HepG2 (cell line): ENCODE measurements at regions not wholly inside any gene's neighbourhood (a gene's known extent, or its start where the extent isn't known, plus 50 kb on each side); places are given as distances from the start of the nearest gene placed in this dataset.

Experiments used
- AKAP8 ChIP-seq: sonication (generic); formaldehyde crosslinking; IDR thresholded peaks from 2 replicates; pipeline ENCODE4 v1.5.1; 2020; ENCODE audit warnings: mild to moderate bottlenecking, missing genetic modification reagents
- ETV5 ChIP-seq: IDR thresholded peaks from 2 replicates; pipeline ENCODE4 v1.6.1; 2018; ENCODE audit warnings: missing biosample characterization, missing genetic modification reagents, inconsistent platforms, borderline replicate concordance
- GFI1 ChIP-seq: sonication (generic); formaldehyde crosslinking; IDR thresholded peaks from 2 replicates; pipeline ENCODE4 v1.5.0; 2020; ENCODE audit warnings: missing genetic modification reagents, mild to moderate bottlenecking, borderline replicate concordance
- ISX ChIP-seq: sonication (generic); formaldehyde crosslinking; conservative IDR thresholded peaks from 2 replicates; pipeline ENCODE4 v1.5.0; 2020; ENCODE audit warnings: missing genetic modification reagents
- MYNN ChIP-seq: sonication (generic); formaldehyde crosslinking; IDR thresholded peaks from 2 replicates; pipeline ENCODE4 v1.4.0; 2020; ENCODE audit warnings: mild to moderate bottlenecking, low read depth, missing genetic modification reagents
- SIN3A ChIP-seq: IDR thresholded peaks from 2 replicates; pipeline ENCODE4 v1.6.1; 2011; ENCODE audit warnings: low read depth, mild to moderate bottlenecking, control low read depth, low read length, borderline replicate concordance
- ZNF430 ChIP-seq: sonication (generic); formaldehyde crosslinking; IDR thresholded peaks from 2 replicates; pipeline ENCODE4 v1.9.0; 2021; ENCODE audit warnings: mild to moderate bottlenecking, missing genetic modification reagents
- ZNF652 ChIP-seq: IDR thresholded peaks from 2 replicates; pipeline ENCODE4 v1.6.1; 2016; ENCODE audit warnings: low read depth, borderline replicate concordance
- TF ChIP-seq, protein P1 (sequence below): sonication (generic); formaldehyde crosslinking; IDR thresholded peaks from 2 replicates; pipeline ENCODE4 v1.4.0; 2020; ENCODE audit warnings: missing genetic modification reagents
- TF ChIP-seq, protein P2 (sequence below): sonication (generic); formaldehyde crosslinking; IDR thresholded peaks from 2 replicates; pipeline ENCODE4 v1.8.0; 2022; ENCODE audit warnings: missing genetic modification reagents, low read depth, mild to moderate bottlenecking, borderline replicate concordance
- TF ChIP-seq, protein P3 (sequence below): sonication (generic); formaldehyde crosslinking; IDR thresholded peaks from 2 replicates; pipeline ENCODE4 v1.5.0; 2020; ENCODE audit warnings: missing genetic modification reagents
- TF ChIP-seq, protein P4 (sequence below): sonication (generic); formaldehyde crosslinking; IDR thresholded peaks from 2 replicates; pipeline ENCODE4 v1.4.0; 2020; ENCODE audit warnings: missing genetic modification reagents
- TF ChIP-seq, protein P5 (sequence below): sonication (generic); formaldehyde crosslinking; IDR thresholded peaks from 2 replicates; pipeline ENCODE4 v1.8.0; 2022; ENCODE audit warnings: mild to moderate bottlenecking, missing genetic modification reagents, borderline replicate concordance
- TF ChIP-seq, protein P6 (sequence below): sonication (generic); formaldehyde crosslinking; IDR thresholded peaks from 2 replicates; pipeline ENCODE4 v1.4.0; 2020; ENCODE audit warnings: missing genetic modification reagents

DNA sequence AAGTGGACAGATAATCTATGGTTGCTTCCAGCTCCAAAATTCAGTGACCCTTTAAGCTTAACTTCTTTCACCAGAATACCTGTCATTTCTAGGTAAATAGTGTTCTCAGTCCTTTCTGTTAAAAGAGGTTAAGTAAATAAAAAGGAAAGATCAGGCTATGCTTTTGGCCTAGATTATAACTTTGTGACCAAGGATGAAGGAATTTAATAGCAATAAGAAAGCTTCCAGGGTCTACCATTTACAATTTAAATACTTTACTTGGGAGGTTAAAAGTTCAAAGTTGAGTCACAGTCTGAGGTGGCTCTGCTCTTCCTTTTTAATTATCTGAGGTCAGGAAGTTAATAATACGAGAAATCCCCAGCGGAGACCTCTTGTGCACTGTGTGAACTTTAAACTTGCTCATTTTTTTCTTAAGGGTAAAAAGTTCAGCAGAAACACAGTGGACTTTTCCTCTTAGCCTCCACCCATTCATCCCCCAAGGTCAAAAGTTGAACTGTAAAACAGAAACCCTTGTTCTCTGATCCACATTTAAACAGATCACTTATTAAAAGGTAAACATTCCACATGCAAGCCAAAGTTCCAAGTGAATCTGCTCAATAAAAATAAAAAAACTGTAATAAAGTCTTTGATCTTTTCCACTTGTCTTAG, 187.1 kb downstream of the NRIP1 start (continued):
- TF ChIP-seq, protein P1, sequence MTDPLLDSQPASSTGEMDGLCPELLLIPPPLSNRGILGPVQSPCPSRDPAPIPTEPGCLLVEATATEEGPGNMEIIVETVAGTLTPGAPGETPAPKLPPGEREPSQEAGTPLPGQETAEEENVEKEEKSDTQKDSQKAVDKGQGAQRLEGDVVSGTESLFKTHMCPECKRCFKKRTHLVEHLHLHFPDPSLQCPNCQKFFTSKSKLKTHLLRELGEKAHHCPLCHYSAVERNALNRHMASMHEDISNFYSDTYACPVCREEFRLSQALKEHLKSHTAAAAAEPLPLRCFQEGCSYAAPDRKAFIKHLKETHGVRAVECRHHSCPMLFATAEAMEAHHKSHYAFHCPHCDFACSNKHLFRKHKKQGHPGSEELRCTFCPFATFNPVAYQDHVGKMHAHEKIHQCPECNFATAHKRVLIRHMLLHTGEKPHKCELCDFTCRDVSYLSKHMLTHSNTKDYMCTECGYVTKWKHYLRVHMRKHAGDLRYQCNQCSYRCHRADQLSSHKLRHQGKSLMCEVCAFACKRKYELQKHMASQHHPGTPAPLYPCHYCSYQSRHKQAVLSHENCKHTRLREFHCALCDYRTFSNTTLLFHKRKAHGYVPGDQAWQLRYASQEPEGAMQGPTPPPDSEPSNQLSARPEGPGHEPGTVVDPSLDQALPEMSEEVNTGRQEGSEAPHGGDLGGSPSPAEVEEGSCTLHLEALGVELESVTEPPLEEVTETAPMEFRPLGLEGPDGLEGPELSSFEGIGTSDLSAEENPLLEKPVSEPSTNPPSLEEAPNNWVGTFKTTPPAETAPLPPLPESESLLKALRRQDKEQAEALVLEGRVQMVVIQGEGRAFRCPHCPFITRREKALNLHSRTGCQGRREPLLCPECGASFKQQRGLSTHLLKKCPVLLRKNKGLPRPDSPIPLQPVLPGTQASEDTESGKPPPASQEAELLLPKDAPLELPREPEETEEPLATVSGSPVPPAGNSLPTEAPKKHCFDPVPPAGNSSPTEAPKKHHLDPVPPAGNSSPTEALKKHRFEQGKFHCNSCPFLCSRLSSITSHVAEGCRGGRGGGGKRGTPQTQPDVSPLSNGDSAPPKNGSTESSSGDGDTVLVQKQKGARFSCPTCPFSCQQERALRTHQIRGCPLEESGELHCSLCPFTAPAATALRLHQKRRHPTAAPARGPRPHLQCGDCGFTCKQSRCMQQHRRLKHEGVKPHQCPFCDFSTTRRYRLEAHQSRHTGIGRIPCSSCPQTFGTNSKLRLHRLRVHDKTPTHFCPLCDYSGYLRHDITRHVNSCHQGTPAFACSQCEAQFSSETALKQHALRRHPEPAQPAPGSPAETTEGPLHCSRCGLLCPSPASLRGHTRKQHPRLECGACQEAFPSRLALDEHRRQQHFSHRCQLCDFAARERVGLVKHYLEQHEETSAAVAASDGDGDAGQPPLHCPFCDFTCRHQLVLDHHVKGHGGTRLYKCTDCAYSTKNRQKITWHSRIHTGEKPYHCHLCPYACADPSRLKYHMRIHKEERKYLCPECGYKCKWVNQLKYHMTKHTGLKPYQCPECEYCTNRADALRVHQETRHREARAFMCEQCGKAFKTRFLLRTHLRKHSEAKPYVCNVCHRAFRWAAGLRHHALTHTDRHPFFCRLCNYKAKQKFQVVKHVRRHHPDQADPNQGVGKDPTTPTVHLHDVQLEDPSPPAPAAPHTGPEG (CRISPR knock-in tag) = no peak
- TF ChIP-seq ISX (CRISPR knock-in tag) (no peak), MYNN (CRISPR knock-in tag) (no peak), AKAP8 (CRISPR knock-in tag) (no peak), ETV5 (peak; percentile 36; the same call in 1 of the 2 replicates), SIN3A (no peak), GFI1 (CRISPR knock-in tag) (no peak), ZNF430 (no peak), ZNF652 (no peak)
- TF ChIP-seq, protein P2, sequence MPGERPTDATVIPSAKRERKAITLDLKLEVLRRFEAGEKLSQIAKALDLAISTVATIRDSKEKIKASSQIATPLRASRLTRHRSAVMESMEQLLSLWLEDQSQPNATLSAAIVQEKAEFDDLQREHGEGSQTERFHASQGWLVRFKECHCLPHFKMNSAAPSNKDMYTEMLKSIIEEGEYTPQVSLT (CRISPR knock-in tag) = no peak
- TF ChIP-seq, protein P3, sequence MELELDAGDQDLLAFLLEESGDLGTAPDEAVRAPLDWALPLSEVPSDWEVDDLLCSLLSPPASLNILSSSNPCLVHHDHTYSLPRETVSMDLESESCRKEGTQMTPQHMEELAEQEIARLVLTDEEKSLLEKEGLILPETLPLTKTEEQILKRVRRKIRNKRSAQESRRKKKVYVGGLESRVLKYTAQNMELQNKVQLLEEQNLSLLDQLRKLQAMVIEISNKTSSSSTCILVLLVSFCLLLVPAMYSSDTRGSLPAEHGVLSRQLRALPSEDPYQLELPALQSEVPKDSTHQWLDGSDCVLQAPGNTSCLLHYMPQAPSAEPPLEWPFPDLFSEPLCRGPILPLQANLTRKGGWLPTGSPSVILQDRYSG (CRISPR knock-in tag) = no peak
- TF ChIP-seq, protein P4, sequence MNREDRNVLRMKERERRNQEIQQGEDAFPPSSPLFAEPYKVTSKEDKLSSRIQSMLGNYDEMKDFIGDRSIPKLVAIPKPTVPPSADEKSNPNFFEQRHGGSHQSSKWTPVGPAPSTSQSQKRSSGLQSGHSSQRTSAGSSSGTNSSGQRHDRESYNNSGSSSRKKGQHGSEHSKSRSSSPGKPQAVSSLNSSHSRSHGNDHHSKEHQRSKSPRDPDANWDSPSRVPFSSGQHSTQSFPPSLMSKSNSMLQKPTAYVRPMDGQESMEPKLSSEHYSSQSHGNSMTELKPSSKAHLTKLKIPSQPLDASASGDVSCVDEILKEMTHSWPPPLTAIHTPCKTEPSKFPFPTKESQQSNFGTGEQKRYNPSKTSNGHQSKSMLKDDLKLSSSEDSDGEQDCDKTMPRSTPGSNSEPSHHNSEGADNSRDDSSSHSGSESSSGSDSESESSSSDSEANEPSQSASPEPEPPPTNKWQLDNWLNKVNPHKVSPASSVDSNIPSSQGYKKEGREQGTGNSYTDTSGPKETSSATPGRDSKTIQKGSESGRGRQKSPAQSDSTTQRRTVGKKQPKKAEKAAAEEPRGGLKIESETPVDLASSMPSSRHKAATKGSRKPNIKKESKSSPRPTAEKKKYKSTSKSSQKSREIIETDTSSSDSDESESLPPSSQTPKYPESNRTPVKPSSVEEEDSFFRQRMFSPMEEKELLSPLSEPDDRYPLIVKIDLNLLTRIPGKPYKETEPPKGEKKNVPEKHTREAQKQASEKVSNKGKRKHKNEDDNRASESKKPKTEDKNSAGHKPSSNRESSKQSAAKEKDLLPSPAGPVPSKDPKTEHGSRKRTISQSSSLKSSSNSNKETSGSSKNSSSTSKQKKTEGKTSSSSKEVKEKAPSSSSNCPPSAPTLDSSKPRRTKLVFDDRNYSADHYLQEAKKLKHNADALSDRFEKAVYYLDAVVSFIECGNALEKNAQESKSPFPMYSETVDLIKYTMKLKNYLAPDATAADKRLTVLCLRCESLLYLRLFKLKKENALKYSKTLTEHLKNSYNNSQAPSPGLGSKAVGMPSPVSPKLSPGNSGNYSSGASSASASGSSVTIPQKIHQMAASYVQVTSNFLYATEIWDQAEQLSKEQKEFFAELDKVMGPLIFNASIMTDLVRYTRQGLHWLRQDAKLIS (CRISPR knock-in tag) = no peak
- TF ChIP-seq, protein P5, sequence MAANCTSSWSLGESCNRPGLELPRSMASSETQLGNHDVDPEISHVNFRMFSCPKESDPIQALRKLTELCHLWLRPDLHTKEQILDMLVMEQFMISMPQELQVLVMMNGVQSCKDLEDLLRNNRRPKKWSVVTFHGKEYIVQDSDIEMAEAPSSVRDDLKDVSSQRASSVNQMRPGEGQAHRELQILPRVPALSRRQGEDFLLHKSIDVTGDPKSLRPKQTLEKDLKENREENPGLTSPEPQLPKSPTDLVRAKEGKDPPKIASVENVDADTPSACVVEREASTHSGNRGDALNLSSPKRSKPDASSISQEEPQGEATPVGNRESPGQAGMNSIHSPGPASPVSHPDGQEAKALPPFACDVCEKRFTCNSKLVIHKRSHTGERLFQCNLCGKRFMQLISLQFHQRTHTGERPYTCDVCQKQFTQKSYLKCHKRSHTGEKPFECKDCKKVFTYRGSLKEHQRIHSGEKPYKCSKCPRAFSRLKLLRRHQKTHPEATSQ = peak; percentile 62; the same call in 1 of the 2 replicates
- TF ChIP-seq, protein P6, sequence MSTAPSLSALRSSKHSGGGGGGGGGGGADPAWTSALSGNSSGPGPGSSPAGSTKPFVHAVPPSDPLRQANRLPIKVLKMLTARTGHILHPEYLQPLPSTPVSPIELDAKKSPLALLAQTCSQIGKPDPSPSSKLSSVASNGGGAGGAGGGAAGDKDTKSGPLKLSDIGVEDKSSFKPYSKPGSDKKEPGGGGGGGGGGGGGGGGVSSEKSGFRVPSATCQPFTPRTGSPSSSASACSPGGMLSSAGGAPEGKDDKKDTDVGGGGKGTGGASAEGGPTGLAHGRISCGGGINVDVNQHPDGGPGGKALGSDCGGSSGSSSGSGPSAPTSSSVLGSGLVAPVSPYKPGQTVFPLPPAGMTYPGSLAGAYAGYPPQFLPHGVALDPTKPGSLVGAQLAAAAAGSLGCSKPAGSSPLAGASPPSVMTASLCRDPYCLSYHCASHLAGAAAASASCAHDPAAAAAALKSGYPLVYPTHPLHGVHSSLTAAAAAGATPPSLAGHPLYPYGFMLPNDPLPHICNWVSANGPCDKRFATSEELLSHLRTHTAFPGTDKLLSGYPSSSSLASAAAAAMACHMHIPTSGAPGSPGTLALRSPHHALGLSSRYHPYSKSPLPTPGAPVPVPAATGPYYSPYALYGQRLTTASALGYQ (CRISPR knock-in tag) = peak; percentile 49; the same call in 1 of the 2 replicates
